ENCODE measurements at regions not wholly inside any gene's neighbourhood (a gene's known extent, or its start where the extent isn't known, plus 50 kb on each side); places are given as distances from the start of the nearest gene placed in this dataset.
"Not testable (repeated sequence)": the region's sequence is repeated elsewhere in the genome, so short reads cannot be mapped to it uniquely, and the experiment has no call there.

- DNase-seq, result not testable (repeated sequence)
Measured at GRCh38 chr7:69499-70123, 122.8 kb upstream of the FAM20C start.

- not testable (repeated sequence) for DNase-seq
Measured at GRCh38 chr7:70207-70606, 122.2 kb upstream of the FAM20C start.

DNA sequence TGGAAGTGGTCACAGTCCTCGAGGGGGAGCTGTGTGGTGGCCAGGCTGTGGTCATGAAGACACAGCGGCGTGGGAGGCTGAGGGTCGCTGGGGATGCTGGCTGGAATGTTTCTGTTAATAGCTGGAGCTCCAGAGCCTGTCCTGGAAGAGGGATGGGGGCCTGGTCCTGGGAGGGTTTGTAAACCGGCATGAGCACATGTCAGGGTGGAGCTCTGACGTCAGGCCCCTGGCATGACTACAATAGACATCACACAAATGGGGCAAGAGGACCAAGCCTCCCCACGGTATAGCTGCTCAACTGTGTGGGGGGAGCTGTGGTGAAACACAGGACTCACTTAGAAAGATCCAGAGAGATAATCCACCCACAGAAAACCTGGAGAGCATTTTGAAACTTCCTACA, 121.4 kb upstream of the FAM20C start:
- not testable (repeated sequence) for DNase-seq

- not testable (repeated sequence) for DNase-seq
Measured at GRCh38 chr7:72266-73057, 119.9 kb upstream of the FAM20C start.

DNA sequence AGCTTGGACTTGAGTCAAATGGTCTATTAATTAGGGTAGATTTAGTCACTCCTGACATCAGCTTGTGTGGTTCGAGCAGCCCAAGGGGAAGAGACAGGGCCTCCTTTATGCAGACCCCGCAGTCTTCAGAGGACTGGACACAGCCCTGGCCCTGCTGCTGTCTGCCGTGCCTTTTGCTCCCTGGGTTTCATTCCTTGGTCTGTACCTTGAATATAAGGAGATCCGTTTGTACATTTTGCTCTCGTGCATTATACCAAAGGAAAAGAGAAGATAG, 119.4 kb upstream of the FAM20C start:
- DNase-seq, result not testable (repeated sequence)

GRCh38 chr7:74008-74540, 118.3 kb upstream of the FAM20C start:
- DNase-seq, result not testable (repeated sequence)

DNA sequence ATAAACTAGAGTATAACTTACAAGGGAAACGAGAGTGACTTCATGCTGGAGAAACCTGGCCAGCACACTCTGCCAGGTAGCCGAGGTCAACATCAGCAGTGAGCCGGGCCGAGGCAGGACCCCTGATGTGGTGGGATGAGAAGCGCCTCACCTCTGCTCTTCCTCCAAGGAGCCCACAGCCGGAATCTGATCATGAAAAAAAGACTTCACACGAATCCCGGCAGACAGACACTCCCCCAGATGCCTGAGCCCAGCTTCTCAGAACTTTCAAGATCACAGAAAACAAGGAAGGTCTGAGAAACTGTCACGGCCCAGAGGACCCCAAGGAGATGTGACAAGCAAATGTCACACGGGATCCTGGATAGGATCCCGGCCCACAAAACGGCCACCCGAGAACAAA, 116.9 kb upstream of the FAM20C start:
- not testable (repeated sequence) for DNase-seq

DNA sequence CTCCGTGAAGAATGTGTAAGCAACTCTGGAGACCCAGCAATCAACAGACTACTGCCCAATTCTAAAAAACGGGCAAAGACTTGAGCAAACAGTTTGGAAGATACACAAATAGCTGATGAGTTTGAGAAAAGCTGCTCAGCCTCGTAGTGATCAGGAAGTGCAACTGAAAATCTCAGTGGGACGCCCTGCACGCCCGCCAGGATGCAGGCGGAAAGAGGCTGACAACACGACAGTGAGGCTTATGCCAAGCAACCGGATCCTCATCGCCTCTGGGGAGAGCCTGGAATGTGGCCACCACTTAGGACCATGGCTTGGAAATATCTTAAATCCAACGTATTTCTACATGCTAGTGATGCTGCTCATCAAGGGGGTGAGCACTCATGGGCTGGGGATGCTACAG, 116.2 kb upstream of the FAM20C start:
- DNase-seq, result not testable (repeated sequence)

DNA sequence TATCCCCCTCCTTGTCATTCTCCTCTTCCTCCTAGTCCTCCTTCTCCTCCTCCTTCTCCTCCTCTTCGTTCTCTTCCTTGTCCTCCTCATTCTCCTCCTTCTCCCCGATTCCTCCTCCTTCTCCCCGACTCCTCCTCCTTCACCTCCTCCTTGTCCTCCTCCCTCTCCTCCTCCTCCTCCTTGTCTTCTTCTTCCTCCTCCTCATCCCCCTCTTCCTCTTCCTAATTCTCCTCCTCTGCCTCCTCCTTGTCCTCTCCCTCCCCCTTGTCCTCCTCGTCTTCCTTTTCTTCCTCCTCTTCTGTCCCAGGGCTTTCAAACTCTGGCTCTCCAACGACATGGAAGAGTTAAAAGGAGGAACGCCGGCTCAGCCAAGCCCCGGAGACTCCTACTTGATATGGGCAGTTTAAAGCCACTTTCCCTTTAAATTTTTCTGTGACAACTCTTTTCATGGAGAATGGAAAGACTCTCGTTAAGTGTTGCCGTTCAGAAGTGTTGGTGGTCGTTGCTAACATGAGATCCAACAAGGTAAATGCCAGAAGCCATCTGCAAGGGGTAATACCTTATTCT, 115.5 kb upstream of the FAM20C start:
- not testable (repeated sequence) for DNase-seq

DNA sequence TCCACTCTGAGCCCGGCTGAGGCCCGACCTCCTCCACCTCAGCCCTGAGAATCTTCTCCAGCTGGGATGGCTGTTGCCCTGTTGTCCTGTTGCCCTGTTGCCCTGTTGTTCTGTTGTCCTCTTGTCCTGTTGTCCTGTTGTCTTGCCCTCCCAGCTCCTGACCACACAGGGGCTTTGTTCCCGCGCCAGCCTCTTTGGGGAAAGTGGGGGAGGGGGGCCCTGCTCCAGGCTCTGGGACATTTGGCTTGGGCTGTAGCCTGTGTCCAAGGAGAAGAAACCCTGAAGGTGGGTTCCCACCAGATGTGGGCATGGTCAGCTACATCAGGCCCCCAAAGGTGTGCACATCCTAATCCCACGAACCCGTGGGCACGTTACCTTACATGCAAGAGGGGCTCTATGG, 113.5 kb upstream of the FAM20C start:
- DNase-seq, result not testable (repeated sequence)

DNA sequence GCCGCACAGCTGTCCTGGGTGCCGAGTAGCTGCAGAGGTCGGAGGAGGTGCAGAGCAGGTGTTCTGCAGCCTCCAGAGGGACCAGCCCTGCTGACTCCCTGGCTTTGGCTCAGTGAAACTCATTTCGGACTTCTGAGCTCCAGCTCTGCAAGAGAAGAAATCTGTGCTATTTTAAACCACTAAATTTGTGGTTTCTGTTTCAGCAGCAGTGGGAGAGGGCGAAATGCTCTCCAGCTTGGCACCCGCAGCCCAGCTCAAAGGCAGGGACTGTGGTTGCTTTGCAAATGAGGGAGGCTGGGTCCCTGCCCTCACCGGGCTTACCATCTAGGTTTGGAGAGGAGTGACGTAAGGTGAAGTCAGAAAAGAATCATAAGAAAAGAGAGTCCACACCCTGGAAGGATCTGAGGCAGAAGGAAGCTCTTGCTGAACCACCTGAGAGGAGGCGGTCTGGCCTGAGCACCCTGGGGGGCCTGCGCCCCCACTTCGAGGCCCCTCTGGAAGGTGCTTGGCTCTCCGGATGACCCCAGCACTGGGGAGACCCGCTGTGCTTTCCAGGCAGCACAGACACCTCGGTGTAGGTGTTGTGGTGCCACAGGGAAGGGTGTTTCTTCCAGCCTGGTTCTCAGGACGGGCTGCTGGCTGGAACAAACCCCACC, 112.8 kb upstream of the FAM20C start:
- DNase-seq, result not testable (repeated sequence)

DNA sequence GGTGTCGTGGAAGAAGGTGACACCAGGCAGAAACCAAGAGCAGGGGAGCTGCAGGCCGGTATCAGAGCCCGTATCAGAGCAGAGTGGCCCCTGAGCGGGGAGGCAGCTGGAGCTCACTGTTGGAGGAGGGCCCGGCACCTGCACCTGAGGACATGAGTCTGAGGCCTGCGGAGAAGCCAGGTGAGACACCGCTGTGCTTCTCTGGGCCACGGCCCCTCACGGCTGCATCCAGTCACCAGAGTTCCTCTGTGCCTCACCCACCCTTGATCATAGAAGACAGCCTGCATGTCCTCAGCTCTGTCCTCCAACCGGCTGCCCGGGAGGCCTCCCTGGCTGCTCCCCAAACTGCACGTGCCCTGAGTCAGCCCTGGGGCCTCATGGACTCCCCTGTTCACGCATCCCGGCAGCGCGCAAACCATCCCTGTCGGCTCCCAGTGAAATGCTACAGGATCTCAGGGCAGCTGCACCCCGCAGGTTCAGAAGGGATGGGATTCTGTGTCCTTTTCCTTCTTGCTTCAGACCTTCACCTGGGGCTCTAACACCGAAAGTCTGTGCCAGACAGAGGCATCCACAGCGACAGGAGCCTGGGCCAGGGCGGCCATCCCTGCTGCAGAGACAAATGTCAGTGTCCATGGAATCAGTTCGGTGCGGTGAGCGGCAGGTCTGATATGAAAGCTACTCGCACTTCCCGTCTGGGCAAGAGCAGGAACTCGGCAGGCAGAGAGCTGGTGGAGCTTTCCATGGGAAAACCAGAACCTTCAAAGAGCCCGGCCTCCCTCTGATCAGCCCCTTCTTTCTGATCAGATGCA, 111.9 kb upstream of the FAM20C start:
- DNase-seq, result no peak

DNA sequence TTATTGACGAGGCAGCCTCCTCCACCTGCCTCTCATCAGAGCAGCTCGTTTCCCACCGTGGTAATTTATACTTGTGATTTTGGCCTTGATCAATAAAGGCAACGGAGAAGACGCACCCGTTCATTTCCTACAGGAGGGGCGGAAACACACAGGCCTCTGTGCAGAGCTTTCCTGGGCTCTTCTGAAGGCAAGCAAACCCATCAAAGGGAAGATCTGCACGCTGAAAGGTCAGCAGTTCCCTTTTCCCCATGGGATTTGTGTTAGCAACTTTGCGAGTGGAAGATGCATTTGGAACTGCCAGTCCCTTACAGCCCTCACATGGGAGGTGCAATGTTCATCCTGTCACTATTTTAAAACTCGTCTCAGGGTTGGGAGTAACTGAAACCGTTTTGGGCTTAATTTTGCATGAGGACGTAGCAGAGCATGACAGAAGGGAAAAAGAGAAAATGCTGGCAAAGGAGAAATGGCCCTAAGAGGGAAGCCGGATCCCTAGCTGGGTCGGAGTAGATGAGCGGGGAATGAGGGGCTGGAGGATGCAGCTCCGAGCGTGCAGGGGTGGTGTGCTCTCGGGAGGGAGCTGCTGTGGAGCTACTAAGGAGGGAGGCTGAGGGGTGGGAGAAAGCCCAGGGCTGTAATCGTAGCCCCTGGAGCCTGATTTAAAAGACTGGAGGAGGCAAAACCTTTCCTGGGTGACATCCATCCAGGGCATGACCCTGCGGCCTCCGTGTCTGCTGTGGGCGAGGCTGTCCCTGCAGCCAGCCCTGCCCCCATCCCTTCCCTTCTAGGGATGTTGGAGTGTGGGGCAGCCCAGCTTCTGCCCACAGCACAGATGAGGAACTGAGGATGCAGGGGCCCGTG, 111.1 kb upstream of the FAM20C start:
- no peak for DNase-seq

DNA sequence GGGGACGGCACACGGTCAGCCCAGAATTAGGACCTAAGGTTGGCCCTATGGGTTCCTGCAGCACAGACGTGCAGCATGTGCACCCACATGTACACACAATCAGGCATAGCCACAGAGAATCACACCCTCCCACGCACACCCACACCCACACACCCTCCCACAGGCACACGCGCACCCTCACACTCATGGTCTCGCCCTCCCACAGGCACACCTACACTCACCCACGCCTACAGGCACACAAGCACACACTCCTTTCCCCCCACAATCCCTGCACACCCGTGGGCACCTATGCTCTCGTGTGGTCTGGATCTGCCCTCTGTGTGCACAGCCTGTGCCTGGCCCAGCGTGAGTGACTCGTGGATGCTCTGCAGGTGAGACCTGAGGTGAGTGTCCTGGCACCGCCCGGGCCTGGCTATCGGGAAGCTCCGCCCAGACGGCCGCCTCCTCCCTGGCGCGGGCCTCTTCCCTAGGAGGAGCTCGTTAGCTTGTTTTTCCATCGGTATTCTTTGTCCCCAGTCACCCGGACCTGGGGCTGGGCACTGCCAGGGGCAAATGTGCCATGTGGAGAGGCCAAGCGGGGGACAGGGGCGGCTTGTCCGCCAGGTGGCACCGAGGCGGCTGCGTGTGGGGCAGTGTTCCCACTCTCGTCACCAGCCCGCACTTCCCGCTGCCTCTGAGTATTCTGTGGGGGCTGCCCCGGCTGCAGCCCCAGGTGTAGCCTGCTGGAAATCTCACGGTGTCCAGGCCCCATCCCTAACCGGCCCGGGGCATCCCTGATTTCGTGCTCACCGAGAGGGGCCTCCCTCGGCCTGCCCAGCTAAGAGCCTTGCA, 110.2 kb upstream of the FAM20C start:
- DNase-seq, result no peak

DNA sequence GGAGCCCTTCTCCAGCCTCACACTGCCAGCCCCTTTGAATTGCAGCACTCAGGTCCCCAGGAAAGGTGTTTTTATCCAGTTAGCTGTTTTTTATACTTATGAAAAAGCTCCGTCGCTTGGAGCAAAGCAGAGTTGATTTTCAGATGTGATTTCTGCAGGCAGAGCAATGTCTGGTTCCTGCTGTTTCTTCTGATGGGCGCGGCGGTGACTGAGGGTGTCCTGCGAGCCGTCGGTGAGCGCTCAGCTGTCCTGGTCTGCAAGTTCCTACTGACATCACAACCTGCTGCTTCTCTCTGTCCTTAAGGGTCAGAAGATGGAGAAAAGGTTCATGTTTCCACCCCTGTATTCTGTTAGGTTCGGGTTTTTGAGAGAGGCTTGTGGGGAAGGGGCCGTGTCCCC, 109.6 kb upstream of the FAM20C start:
- DNase-seq, result no peak

GRCh38 chr7:83441-83840, 108.9 kb upstream of the FAM20C start:
- DNase-seq, result no peak

GRCh38 chr7:83861-84632, 108.3 kb upstream of the FAM20C start:
- no peak for DNase-seq

- no peak for DNase-seq
Measured at GRCh38 chr7:84633-85020, 107.7 kb upstream of the FAM20C start.

DNA sequence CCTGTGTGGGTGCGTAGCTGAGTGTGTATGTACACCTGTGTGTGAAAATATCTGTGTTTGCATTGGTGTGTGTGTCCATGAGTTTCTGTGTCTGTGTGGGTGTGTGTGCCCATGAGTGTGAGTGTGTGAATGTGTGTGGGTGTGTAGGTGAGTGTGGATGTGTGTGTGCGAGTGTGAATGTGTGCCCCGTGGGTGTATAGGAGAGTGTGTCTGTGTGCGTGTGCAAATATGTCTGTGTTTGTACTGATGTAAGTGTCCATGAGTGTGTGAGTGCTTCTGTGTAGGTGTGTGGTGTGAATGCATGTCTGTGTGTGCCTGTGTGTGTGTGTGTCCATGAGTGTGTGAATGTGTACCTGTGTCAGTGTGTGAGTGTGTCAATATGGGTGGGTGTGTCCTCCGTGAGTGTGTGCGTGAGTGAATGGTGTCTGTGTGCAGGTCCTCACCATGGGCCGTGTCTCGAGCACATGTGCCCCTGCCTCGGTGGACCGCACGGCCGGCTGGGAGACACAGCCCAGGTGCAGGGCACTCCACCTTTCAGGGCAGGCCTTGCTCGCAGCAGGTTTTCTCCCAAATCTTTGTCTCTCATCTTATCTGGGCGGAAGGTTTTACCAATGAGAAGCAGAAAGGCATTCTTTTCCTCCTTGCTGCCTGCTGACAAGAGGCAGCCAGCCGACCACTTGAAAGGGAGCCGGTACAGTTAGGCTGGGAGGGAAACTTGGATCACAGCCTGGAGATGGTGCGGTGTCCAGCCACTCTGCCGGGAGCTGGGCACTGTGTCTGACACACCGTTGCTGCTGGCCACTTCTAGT, 107.1 kb upstream of the FAM20C start:
- no peak for DNase-seq
